H9 (cell line): ENCODE measurements at regions not wholly inside any gene's neighbourhood (a gene's known extent, or its start where the extent isn't known, plus 50 kb on each side); places are given as distances from the start of the nearest gene placed in this dataset.

ENCODE experiments used
- DNase-seq: peaks from one replicate; pipeline ENCODE4 v3.0.0-alpha.2; 2017
- H2AFZ ChIP-seq: one replicate; pipeline ENCODE4 v1.6.1; 2013; ENCODE audit warnings: mild to moderate bottlenecking, low read length, control low read depth, moderate library complexity
- H2AK5ac ChIP-seq: 2 replicates; pipeline ENCODE4 v1.6.1; 2013; ENCODE audit warnings: low read length, control low read depth, mixed read lengths; ENCODE audit not compliant: insufficient read length
- H2BK120ac ChIP-seq: one replicate; pipeline ENCODE4 v1.6.1; 2013; ENCODE audit warnings: low read depth, mild to moderate bottlenecking, low read length, control low read depth, inconsistent platforms; ENCODE audit not compliant: poor library complexity, severe bottlenecking
- H2BK12ac ChIP-seq: 2 replicates; pipeline ENCODE4 v1.6.1; 2013; ENCODE audit warnings: low read length, control low read depth, mixed read lengths, low read depth; ENCODE audit not compliant: insufficient read length
- H2BK15ac ChIP-seq: 2 replicates; pipeline ENCODE4 v1.6.1; 2013; ENCODE audit warnings: low read depth, low read length, control low read depth
- H2BK20ac ChIP-seq: one replicate; pipeline ENCODE4 v1.6.1; 2013; ENCODE audit warnings: low read depth, mild to moderate bottlenecking, low read length, control low read depth, inconsistent platforms; ENCODE audit not compliant: poor library complexity, severe bottlenecking
- H2BK5ac ChIP-seq: 2 replicates; pipeline ENCODE4 v1.6.1; 2013; ENCODE audit warnings: low read length, control low read depth, mixed read lengths; ENCODE audit not compliant: insufficient read length
- H3K14ac ChIP-seq: 2 replicates; pipeline ENCODE4 v1.6.1; 2013; ENCODE audit warnings: low read length, control low read depth; ENCODE audit not compliant: insufficient read depth
- H3K18ac ChIP-seq: 2 replicates; pipeline ENCODE4 v1.6.1; 2013; ENCODE audit warnings: low read depth, mild to moderate bottlenecking, mixed read lengths, low read length, control low read depth; ENCODE audit not compliant: insufficient read length
- H3K23ac ChIP-seq: 2 replicates; pipeline ENCODE4 v1.6.1; 2013; ENCODE audit warnings: low read length, control low read depth, mixed read lengths, low read depth; ENCODE audit not compliant: insufficient read length
- H3K23me2 ChIP-seq: 2 replicates; pipeline ENCODE4 v1.6.1; 2013; ENCODE audit warnings: low read depth, mild to moderate bottlenecking, mixed read lengths, low read length, control low read depth; ENCODE audit not compliant: insufficient read length, poor library complexity, severe bottlenecking
- H3K27ac ChIP-seq: 2 replicates; pipeline ENCODE4 v1.5.1; 2013; ENCODE audit warnings: low read length, control low read depth, mixed read lengths, low read depth; ENCODE audit not compliant: insufficient read length
- H3K27me3 ChIP-seq: 2 replicates; pipeline ENCODE4 v1.6.1; 2013; ENCODE audit warnings: low read length, control low read depth, inconsistent platforms; ENCODE audit not compliant: insufficient read depth
- H3K4ac ChIP-seq: 2 replicates; pipeline ENCODE4 v1.6.1; 2013; ENCODE audit warnings: low read depth, mild to moderate bottlenecking, control low read depth, inconsistent platforms, low read length, moderate library complexity
- H3K4me1 ChIP-seq: 2 replicates; pipeline ENCODE4 v1.6.1; 2013; ENCODE audit warnings: low read length, control low read depth, inconsistent platforms; ENCODE audit not compliant: insufficient read depth
- H3K4me2 ChIP-seq: 2 replicates; pipeline ENCODE4 v1.6.1; 2013; ENCODE audit warnings: low read length, control low read depth, mixed read lengths; ENCODE audit not compliant: insufficient read length, insufficient read depth
- H3K56ac ChIP-seq: 2 replicates; pipeline ENCODE4 v1.6.1; 2013; ENCODE audit warnings: low read depth, mild to moderate bottlenecking, mixed read lengths, low read length, control low read depth; ENCODE audit not compliant: insufficient read length
- H3K79me1 ChIP-seq: 2 replicates; pipeline ENCODE4 v1.6.1; 2013; ENCODE audit warnings: low read depth, mild to moderate bottlenecking, moderate library complexity, low read length, control low read depth, inconsistent platforms; ENCODE audit not compliant: insufficient read depth, poor library complexity, severe bottlenecking
- H3K79me2 ChIP-seq: 2 replicates; pipeline ENCODE4 v1.6.1; 2013; ENCODE audit warnings: low read length, control low read depth, inconsistent platforms; ENCODE audit not compliant: insufficient read depth
- H3K9ac ChIP-seq: 2 replicates; pipeline ENCODE4 v1.6.1; 2013; ENCODE audit warnings: low read length, control low read depth, mixed read lengths; ENCODE audit not compliant: insufficient read length; ENCODE audit errors: extremely low read depth
- H3K9me3 ChIP-seq: one replicate; pipeline ENCODE4 v1.6.1; 2013; ENCODE audit warnings: low read depth, low read length, inconsistent platforms; ENCODE audit not compliant: control insufficient read depth
- H3T11ph ChIP-seq: one replicate; pipeline ENCODE4 v1.6.1; 2013; ENCODE audit warnings: mild to moderate bottlenecking, low read length, control low read depth, inconsistent platforms
- H4K20me1 ChIP-seq: one replicate; pipeline ENCODE4 v1.6.1; 2013; ENCODE audit not compliant: control insufficient read depth, insufficient read length, insufficient read depth
- H4K5ac ChIP-seq: 2 replicates; pipeline ENCODE4 v1.6.1; 2013; ENCODE audit warnings: low read depth, mild to moderate bottlenecking, mixed read lengths, low read length, control low read depth; ENCODE audit not compliant: insufficient read length
- H4K8ac ChIP-seq: replicated peaks from 2 replicates; pipeline ENCODE4 v1.6.1; 2013; ENCODE audit warnings: low read length, control low read depth, mixed read lengths, low read depth; ENCODE audit not compliant: insufficient read length
- H4K91ac ChIP-seq: 2 replicates; pipeline ENCODE4 v1.6.1; 2013; ENCODE audit warnings: low read depth, mild to moderate bottlenecking, moderate library complexity, mixed read lengths, low read length, control low read depth; ENCODE audit not compliant: insufficient read length
- H3K27ac Mint-ChIP-seq, 3 experiments: 2 replicates in 2 of 3; 3 replicates in 1 of 3; pipeline ENCODE4 v1.8.0; 2020 to 2021; ENCODE audit warnings: mixed read lengths in 3 of 3, mild to moderate bottlenecking in 1 of 3, moderate library complexity in 1 of 3
- H3K27me3 Mint-ChIP-seq: 2 replicates; pipeline ENCODE4 v1.8.0; 2021; ENCODE audit warnings: low read depth, mild to moderate bottlenecking, moderate library complexity, mixed read lengths
- H3K36me3 Mint-ChIP-seq, 3 experiments: 2 replicates in 2 of 3; 3 replicates in 1 of 3; pipeline ENCODE4 v1.8.0; 2020 to 2021; ENCODE audit warnings: low read depth in 3 of 3, mixed read lengths in 3 of 3; ENCODE audit not compliant: insufficient read depth in 1 of 3
- H3K4me1 Mint-ChIP-seq, 2 experiments: 2 replicates each; pipeline ENCODE4 v1.8.0; 2020; ENCODE audit warnings: mixed read lengths in 2 of 2
- H3K4me3 Mint-ChIP-seq, 2 experiments: 2 replicates in 1 of 2; 3 replicates in 1 of 2; pipeline ENCODE4 v1.8.0; 2020 to 2021; ENCODE audit warnings: mild to moderate bottlenecking in 2 of 2, mixed read lengths in 2 of 2, moderate library complexity in 1 of 2
- H3K9me3 Mint-ChIP-seq, 2 experiments: 2 replicates in 1 of 2; 3 replicates in 1 of 2; pipeline ENCODE4 v1.8.0; 2020; ENCODE audit warnings: mild to moderate bottlenecking in 2 of 2, mixed read lengths in 2 of 2, moderate library complexity in 1 of 2
- CTCF ChIP-seq: fragments of 200-600 bp; sonication (generic); conservative IDR thresholded peaks from 3 replicates; pipeline ENCODE4 v1.8.0; 2021; ENCODE audit warnings: antibody characterized with exemption, mild to moderate bottlenecking
- WGBS: extraction: QIAGEN DNeasy Blood & Tissue Kit; methylation state at CpG from one replicate; pipeline ENCODE4 v1.1.7; 2013; ENCODE audit warnings: missing lambda C conversion rate, low lambda C conversion rate, mixed read lengths; ENCODE audit not compliant: insufficient read length; ENCODE audit errors: extremely low coverage; 5-methylcytosine and 5-hydroxymethylcytosine counted together

GRCh38 chr3:117548600-117548999 lies 839.0 kb downstream of the TUSC7 start:
- Histone ChIP-seq H3K4me2 (no peak overlapping the region), H3K79me2 (no peaks in the 10 kb centered on the region)

More at GRCh38 chr3:117548600-117548999, 839.0 kb downstream of the TUSC7 start:
- no peak overlapping the region for H2AK5ac ChIP-seq
- no peak overlapping the region for H4K8ac ChIP-seq
- TF ChIP-seq CTCF, result no peak
- Mint-ChIP-seq H3K9me3 (no peaks in the 10 kb centered on the region; a peak in 1 of 5 replicates), H3K4me1 (no peaks in the 10 kb centered on the region), H3K27me3 (no peaks in the 10 kb centered on the region), H3K36me3 (no peaks in the 10 kb centered on the region), H3K4me3 (no peak overlapping the region), H3K27ac (no peak overlapping the region)
- H3K27me3 ChIP-seq, result no peaks in the 10 kb centered on the region
- no peak overlapping the region for H3K14ac ChIP-seq
- H3K56ac ChIP-seq, result no peak overlapping the region
- DNase-seq, result no peak
- no peak overlapping the region for H2BK120ac ChIP-seq
- H2AFZ ChIP-seq, result no peak overlapping the region
- H2BK5ac ChIP-seq, result no peak overlapping the region
- H3K4me1 ChIP-seq, result no peaks in the 10 kb centered on the region
- no peak overlapping the region for H2BK12ac ChIP-seq
- no peak overlapping the region for H3K27ac ChIP-seq
- no peak overlapping the region for H2BK20ac ChIP-seq
- H3K9me3 ChIP-seq, result no peaks in the 10 kb centered on the region
- no peak overlapping the region for H3K4ac ChIP-seq
- H2BK15ac ChIP-seq, result no peak overlapping the region
- no peaks in the 10 kb centered on the region for H4K20me1 ChIP-seq
- H3K79me1 ChIP-seq, result no peaks in the 10 kb centered on the region
- H3K23ac ChIP-seq, result no peak overlapping the region
- no peak overlapping the region for H4K5ac ChIP-seq
- no peak overlapping the region for H4K91ac ChIP-seq
- no CpG with 5 or more reads among the region's 3 CpGs for WGBS
- no peak overlapping the region for H3K18ac ChIP-seq
- H3K23me2 ChIP-seq, result no peaks in the 10 kb centered on the region
- H3T11ph ChIP-seq, result no peak overlapping the region
- no peak overlapping the region for H3K9ac ChIP-seq
